CD4-positive, alpha-beta T cell treated with Interleukin-4 for 1 hour (primary cell): ENCODE measurements at regions not wholly inside any gene's neighbourhood (a gene's known extent, or its start where the extent isn't known, plus 50 kb on each side); places are given as distances from the start of the nearest gene placed in this dataset.
A peak's percentile ranks its signal among the peaks of the same experiment; 100 is the strongest.

ENCODE experiments used
- DNase-seq, 2 donors: peaks; one replicate each; pipeline ENCODE4 v3.0.0-alpha.2; 2020 to 2022

DNA sequence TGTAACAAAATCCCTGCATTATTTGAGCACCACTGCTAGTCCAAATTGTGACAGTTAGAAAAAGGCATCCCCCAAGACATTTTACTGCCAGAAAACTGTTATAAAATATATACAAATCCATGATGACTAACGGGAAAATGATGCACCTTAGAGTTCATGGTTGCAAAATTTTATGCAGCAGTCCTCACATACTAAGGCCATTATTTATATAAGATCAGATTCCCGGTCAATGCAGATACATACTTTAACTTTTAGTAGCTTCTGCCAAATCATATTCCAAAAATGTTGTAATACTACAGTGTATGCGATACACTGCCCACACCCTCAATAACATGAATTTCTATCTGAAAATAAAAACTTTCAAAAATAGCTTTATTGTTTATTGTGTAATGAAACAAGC, 239.9 kb upstream of the ZNF32 start:
- no peak for DNase-seq

DNA sequence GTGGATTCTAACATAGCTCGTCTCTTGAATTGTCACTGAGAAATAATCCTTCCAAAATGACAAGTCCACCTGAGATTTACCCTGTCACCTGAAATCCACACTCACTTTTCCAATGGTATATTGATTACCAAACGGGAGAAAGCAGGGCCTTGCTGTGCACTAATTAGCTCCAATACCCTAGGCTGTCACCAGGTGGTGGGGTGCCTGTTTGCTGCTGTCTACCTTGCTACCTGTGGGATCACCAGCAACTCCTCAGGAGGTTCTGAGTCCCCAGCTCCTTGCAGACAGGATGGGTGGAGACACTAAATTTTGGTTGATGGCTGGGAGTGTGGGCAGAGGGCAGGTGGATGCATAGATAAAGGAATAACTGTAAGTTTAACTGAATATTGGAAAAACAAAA, 237.2 kb upstream of the ZNF32 start:
- no peak for DNase-seq

GRCh38 chr10:43885252-43885651, 236.6 kb upstream of the ZNF32 start:
- DNase-seq: no peak

DNA sequence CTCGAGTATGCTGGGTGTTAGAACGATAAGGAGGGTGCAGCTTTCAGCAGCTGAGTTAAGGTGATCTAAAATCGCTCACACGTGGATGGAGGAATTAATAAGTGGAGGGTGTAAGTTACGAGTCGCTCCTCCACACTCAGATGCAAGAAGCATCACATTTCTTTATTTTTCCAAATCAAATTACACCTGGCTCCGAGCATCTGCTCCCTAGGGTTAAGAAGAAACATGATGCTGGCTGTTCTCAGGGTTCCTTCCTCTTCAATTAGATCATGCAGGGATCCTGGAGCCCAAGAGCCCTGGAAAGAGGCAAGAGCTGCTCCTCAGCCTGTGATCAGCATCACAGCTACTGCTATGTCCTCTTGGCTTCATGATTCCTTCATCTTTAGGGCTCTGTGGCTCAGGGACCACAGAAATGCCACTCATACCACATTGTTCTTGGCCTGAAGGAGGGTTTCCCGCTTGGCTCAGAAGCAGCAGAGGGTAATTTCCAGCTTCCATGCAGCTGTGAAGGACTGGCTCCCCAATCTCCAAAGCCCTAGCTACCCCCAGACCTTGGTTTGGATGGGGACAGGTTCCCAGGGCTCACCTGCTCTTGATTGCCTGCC, 235.9 kb upstream of the ZNF32 start:
- DNase-seq: no peak

DNA sequence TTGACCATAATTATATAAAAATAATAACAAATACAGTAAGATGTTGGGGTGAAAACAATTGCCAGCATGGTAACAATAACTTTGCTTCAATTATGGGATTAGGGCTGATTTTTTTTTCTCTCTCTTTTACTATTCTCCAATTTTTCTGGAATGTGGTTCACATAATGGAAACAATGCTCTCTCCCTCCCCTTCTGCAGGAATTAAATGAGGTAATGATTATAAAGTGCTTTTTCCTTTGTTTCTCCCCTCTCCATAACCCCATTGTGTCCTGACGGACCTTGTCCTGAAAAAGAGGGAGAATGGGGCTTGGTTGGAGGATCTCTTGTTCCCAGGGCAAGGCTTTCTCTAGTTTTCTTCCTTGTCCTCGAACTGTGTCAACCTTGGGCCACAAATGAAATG, 234.0 kb upstream of the ZNF32 start:
- no peak for DNase-seq

GRCh38 chr10:43881657-43882056, 233.0 kb upstream of the ZNF32 start:
- no peak for DNase-seq

- no peak for DNase-seq
Measured at GRCh38 chr10:43880160-43880559, 231.5 kb upstream of the ZNF32 start.

- DNase-seq: no peak
Measured at GRCh38 chr10:43879742-43880141, 231.1 kb upstream of the ZNF32 start.

GRCh38 chr10:43879162-43879561, 230.5 kb upstream of the ZNF32 start:
- no peak for DNase-seq

- no peak for DNase-seq
Measured at GRCh38 chr10:43878386-43878785, 229.7 kb upstream of the ZNF32 start.

- peak in 1 of 2 donors; percentile 1 for DNase-seq
Measured at GRCh38 chr10:43876976-43877375, 228.3 kb upstream of the ZNF32 start.

GRCh38 chr10:43874984-43875383, 226.3 kb upstream of the ZNF32 start:
- DNase-seq: no peak

GRCh38 chr10:43873717-43874116, 225.0 kb upstream of the ZNF32 start:
- peak in 1 of 2 donors; percentile 3 for DNase-seq

DNA sequence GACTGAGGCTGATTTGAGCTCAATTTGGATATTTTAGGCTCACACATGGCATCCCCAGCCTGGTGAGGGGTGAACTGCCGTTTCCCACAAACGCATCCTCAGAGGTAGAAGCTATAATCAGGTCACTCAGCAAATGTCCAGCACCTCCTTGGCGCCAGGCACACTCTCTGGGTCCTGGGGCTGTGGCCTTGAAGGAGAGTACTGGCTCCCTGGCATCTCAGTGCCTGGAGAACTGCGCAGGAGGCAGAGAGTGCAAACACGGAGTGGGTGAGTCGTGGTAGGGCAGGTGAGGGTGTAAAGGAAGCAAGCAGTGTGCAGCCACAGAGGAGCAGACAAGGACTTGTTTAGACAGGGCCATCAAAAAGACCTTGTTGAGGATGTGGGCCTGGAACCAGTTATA, 224.0 kb upstream of the ZNF32 start:
- DNase-seq: no peak

- DNase-seq: no peak
Measured at GRCh38 chr10:43871545-43871944, 222.9 kb upstream of the ZNF32 start.

- no peak for DNase-seq
Measured at GRCh38 chr10:43870968-43871439, 222.3 kb upstream of the ZNF32 start.

GRCh38 chr10:43869669-43870322, 221.1 kb upstream of the ZNF32 start:
- no peak for DNase-seq

DNA sequence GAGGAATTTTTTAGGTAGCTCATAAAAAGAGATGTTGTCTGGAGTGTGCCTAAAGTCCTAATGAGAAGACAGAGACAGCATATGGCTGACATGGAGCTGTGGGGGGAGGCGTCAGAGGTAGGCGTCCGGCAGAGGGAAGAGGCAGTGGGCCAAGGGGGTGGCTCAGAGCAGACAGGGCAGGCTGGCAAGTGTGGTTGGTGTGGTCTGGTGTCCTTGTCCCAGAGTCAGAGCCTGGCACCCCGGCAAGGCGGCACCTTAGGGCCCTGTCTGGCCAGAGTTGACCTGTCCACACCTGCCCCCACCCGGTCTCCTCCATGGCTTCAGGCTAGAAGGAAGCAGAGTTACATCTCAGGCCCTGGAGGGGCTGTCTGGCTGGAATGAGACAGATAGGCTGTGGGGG, 220.3 kb upstream of the ZNF32 start:
- no peak for DNase-seq

DNA sequence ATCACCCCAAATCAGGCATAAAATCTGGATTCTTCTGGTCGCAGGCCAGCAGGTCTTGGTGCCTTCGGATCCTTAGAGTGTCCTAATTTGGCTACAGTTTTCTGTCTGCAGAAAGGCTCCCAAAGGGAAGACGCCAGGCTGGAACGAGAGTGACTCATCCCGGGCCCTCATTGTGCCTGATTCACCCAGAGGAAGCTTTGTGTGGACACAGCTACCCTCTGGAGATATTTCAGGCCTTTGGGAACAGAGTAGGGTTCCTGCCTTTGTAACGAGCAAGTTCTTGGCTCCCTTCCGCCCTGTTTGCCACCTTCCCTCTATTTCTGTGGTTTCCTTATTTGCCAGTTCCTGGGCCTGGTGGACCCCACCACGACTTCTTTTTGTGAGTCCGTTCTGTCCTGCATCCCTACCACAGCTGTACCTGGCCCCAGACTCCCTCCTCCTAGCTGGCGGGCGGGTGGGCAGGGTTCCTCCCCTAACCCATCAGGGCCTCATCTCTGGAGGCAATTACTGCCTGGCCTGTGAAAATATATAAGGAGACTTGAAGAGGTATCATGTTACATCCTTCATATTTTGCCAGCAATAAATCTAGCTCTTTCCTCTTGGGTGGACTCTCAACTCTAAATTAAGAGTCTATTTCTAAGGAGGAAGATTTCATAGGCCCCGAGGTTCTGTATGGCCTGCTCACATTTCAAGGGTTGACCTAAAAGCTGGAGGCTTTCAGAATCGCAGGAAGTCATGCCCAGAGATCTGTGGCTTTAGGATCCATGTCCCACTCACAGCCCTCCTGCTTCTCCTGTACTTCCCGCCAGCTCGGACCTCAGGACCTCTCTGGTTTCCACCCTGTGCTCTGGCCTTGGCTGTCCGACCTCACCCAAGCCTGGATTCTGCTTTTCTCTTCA, 219.2 kb upstream of the ZNF32 start:
- DNase-seq: no peak

GRCh38 chr10:43867113-43867512, 218.4 kb upstream of the ZNF32 start:
- no peak for DNase-seq

- no peak for DNase-seq
Measured at GRCh38 chr10:43866712-43867111, 218.0 kb upstream of the ZNF32 start.

GRCh38 chr10:43865265-43866135, 216.8 kb upstream of the ZNF32 start:
- no peak for DNase-seq

DNA sequence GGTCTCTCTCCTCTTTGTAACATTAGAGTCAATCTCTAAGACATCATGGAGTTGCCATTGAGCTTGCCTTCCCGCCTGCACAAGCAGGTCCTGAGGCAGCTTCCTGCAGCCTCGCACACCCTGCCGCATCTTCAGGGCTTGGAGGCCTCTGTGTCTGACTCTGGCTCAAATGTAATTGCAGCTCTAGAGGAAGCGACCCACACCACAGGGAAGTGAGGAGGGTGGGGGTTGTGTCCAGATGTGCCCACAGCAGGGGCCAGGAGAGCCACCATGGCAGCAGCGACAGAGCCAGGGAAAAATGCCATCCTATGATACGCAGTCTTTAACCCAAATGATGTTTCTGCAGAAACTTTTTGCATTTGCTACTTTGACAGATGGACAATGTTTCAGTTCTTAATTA, 216.0 kb upstream of the ZNF32 start:
- no peak for DNase-seq
